Coronary artery (tissue), 2 donors: ENCODE measurements at regions not wholly inside any gene's neighbourhood (a gene's known extent, or its start where the extent isn't known, plus 50 kb on each side); places are given as distances from the start of the nearest gene placed in this dataset.

Experiments
- DNase-seq: peaks from one replicate; pipeline ENCODE4 v3.0.0-alpha.2; 2017; ENCODE audit warnings: low spot score
- H3K27ac ChIP-seq, 2 donors: fragments of 200-600 bp; sonication (generic); one replicate each; pipeline ENCODE4 v1.5.1; 2016 to 2019
- H3K4me3 ChIP-seq: fragments of 200-600 bp; sonication (generic); 2 replicates; pipeline ENCODE4 v1.5.1; 2016; ENCODE audit warnings: mild to moderate bottlenecking, moderate library complexity
- CTCF ChIP-seq: fragments of 200-600 bp; sonication (generic); IDR thresholded peaks from one replicate; pipeline ENCODE4 v1.5.1; 2019; ENCODE audit warnings: antibody characterized with exemption

DNA sequence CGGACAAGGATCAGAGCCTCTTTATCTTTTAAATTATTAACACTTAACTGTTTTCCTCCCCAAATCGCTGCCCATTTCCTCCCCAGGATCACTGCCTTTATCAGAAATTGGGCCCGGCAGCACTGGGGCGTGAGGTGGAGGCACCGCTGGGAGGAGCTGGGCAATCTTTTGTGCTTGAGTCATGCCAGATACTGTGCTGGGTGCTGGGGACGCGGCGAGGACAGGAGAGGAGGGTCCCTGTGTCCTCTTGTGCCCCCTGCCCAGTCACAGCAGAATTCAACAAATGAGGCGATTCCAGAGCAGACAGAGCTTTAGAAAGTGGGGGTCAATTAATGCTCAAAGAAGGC lies 347.8 kb downstream of the ZNF536 start:
- DNase-seq: no peak
- Histone ChIP-seq H3K27ac (peak overlapping the region in 1 of 2 donors; percentile 8), H3K4me3 (peak overlapping the region; percentile 70)
- no peak for TF ChIP-seq CTCF

DNA sequence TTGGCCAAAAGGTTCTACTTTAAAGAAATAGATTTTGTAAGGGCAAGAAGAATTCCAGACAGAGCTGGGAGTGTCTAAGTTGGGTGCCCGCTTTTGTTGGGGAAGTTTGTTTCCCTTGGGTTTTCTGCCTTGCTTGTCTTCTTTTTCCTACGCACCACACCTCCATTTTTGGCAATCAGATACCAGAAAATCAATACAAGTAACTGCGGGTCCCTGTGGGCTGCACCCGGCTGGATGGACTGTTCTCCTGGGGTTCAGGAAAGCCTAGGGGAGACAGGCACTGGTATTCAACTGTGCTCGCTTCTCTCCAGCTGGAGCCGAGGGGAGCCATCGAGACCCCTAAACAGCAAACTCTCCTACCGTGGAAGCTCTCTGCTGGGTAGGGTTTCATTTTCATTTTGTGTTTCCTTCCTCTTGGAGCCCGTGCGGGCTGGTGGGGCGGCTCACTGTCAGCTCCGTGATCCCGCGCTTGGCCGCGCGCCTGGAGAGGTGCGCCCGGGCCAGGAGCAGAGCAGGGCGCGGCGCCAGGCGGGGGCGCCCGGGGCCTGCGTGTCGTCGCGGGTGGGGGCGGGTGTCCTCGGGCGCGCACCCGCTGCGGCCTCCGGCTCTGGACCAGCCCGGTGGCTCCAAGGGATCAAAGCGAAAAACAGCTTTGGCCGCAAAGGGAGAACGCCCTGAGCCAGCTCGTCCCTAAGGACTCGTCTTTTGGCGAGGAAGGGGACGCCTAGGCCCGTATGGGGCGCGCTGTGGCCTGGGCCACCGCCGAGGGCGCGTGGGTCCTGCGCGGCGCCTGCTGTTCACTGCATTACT lies 347.2 kb downstream of the ZNF536 start:
- no peak for DNase-seq
- peak overlapping the region; percentile 70 for H3K4me3 ChIP-seq
- peak overlapping the region in 1 of 2 donors; percentile 8 for H3K27ac ChIP-seq
- no peak for TF ChIP-seq CTCF

GRCh38 chr19:30718707-30719106 lies 346.5 kb downstream of the ZNF536 start:
- TF ChIP-seq CTCF: no peak
- Histone ChIP-seq H3K4me3 (peak overlapping the region; percentile 70), H3K27ac (no peak overlapping the region)
- DNase-seq: no peak

- no peak overlapping the region for H3K27ac ChIP-seq
- TF ChIP-seq CTCF: no peak
- DNase-seq: no peak
- H3K4me3 ChIP-seq: no peak overlapping the region
Measured at GRCh38 chr19:30718014-30718413, 345.8 kb downstream of the ZNF536 start.

DNA sequence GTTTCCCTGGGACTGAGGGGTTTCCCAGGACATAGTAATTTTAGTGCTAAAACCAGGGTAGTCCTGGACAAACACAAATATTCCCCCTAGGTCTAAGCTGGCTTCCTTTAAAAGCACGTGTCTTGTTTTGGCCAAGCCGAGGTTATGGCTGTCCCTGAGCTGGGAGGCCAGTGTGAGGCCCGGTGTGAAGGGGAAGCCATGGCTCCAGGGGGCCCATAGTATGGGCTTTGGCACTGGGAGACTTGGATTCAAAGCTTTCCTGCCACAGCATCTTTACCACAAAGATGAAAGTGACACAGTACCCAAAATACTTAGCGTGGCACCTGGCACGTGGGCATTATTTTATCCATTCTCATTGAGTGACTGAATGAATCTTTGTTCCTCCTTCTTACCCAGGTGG lies 345.2 kb downstream of the ZNF536 start:
- Histone ChIP-seq H3K4me3 (no peak overlapping the region), H3K27ac (no peak overlapping the region)
- DNase-seq: no peak
- no peak for TF ChIP-seq CTCF

DNA sequence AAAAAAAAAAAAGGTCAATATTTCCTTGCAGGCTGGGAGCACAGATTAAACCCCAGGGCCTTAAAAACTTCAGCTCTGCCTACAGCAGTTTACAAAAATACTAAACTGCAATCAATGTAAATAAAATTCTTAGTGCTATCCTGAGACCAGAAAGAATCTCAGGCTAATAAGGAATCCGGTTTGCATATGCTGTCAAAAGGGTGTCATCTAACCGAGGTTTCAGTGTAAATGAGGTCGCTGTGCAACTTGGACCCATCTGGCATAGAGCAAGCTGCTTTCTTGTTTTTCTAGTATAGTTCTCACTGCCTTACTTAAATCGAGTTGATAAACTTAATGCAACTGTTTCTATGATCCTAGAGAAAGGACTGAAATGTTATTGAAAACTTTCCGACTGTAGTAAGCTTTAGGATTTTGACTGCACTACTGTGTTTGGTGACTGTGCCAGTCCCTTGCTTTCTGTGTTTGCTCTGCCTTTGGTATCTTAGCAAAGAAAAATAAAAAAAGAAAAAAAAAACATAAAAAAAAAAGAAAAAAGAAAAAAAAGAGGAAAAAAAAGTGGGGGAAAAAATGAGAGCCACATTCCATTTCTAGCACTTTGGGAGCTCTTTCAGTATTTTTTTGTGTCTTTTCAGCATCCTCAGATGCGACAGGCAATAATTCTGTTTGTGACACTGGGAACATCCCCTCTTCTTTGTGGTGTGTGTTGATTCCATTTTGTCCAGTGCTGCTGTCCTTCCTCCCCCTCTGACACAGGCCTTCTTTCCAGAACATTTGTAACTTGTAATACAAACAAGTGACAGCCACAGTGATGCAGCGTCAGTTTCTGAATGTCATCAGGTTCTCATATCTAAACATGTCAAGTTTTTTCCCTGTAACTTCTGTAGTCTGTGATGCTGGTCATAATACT lies 340.5 kb downstream of the ZNF536 start:
- DNase-seq: no peak
- no peak for TF ChIP-seq CTCF
- Histone ChIP-seq H3K4me3 (no peak overlapping the region), H3K27ac (no peak overlapping the region)
